Omental fat pad (tissue), 3 donors: ENCODE measurements at regions not wholly inside any gene's neighbourhood (a gene's known extent, or its start where the extent isn't known, plus 50 kb on each side); places are given as distances from the start of the nearest gene placed in this dataset.

Experiments used
- ATAC-seq: fragments of 150-250 bp; one replicate; pipeline ENCODE4 v1.9.1; 2016; ENCODE audit warnings: mild to moderate bottlenecking, moderate library complexity; ENCODE audit not compliant: low FRiP score
- DNase-seq: peaks from one replicate; pipeline ENCODE4 v3.0.0-alpha.2; 2019; ENCODE audit warnings: low spot score
- CTCF ChIP-seq, 3 donors: fragments of 450-650 bp; IDR thresholded peaks; one replicate each; pipeline ENCODE4 v1.5.1; 2016 to 2017; ENCODE audit warnings: antibody characterized with exemption in 3 of 3, mild to moderate bottlenecking in 3 of 3, moderate library complexity in 2 of 3

GRCh38 chr2:198307093-198307492 lies 502.7 kb downstream of the PLCL1 start:
- no peak for TF ChIP-seq CTCF (IDR thresholded peaks at IDR 0.05)
- ATAC-seq (no peak), DNase-seq (no peak)

GRCh38 chr2:198304859-198305258 lies 500.5 kb downstream of the PLCL1 start:
- DNase-seq = no peak
- TF ChIP-seq CTCF (IDR thresholded peaks at IDR 0.05) = no peak

GRCh38 chr2:198297350-198297749 lies 493.0 kb downstream of the PLCL1 start:
- ATAC-seq = no peak
- no peak for TF ChIP-seq CTCF (IDR thresholded peaks at IDR 0.05)
- DNase-seq = no peak

More at GRCh38 chr2:198304859-198305258, 500.5 kb downstream of the PLCL1 start:
- ATAC-seq = no peak

GRCh38 chr2:198296665-198297308 lies 492.4 kb downstream of the PLCL1 start:
- peak; percentile 26 for DNase-seq
- TF ChIP-seq CTCF (IDR thresholded peaks at IDR 0.05) = peak in 1 of 3 donors; percentile 9
- ATAC-seq = peak; percentile 51

GRCh38 chr2:198293281-198293680 lies 488.9 kb downstream of the PLCL1 start:
- no peak for TF ChIP-seq CTCF (IDR thresholded peaks at IDR 0.05)
- ATAC-seq = no peak
- DNase-seq = no peak

GRCh38 chr2:198289811-198290210 lies 485.4 kb downstream of the PLCL1 start:
- TF ChIP-seq CTCF (IDR thresholded peaks at IDR 0.05) = no peak
- no peak for DNase-seq
- ATAC-seq = no peak

- ATAC-seq (no peak), DNase-seq (no peak)
- TF ChIP-seq CTCF (IDR thresholded peaks at IDR 0.05) = no peak
These were observed 483.3 kb downstream of the PLCL1 start for GRCh38 chr2:198287706-198288105.
